ENCODE measurements at regions not wholly inside any gene's neighbourhood (a gene's known extent, or its start where the extent isn't known, plus 50 kb on each side); places are given as distances from the start of the nearest gene placed in this dataset.

DNA sequence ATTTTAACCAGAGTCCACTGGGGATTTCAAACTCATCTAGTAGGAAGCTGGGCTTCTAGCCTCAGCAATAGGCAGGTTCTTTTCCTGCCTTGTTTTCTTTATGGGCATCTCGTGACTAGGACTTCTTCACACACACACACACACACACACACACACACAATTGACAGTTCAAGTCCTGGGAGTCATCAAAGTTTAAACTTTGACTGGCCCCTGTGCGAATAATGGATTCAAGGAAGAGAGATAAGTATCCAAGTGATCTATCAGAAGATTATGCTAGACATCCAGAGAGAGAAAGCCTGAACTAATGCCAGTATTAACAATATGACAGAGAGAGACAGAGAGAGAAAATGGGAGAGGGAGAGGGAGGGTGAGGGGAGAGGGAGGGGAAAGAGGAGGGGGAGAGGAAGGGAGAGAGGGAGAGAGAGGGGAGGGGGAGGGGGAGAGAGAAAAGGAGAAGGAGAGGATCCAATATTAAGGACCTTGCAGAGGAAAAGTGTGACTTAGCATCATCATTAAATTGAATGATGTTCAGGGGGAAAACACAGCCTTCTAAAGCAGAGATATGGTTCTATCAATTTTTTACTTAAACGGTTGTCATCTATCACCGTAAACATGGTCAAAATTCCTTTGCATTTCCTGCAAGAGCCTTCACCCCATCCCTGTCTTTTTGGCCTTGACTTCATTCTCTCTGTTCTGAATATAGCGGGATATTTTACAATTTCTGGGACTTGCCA, 327.6 kb upstream of the ZEB2 start:
- no peak for DNase-seq (ENCODE audit: low read depth in 2 of 2)

GRCh38 chr2:144836635-144837350, 316.9 kb upstream of the ZEB2 start:
- DNase-seq (ENCODE audit: low read depth in 2 of 2): no peak

DNA sequence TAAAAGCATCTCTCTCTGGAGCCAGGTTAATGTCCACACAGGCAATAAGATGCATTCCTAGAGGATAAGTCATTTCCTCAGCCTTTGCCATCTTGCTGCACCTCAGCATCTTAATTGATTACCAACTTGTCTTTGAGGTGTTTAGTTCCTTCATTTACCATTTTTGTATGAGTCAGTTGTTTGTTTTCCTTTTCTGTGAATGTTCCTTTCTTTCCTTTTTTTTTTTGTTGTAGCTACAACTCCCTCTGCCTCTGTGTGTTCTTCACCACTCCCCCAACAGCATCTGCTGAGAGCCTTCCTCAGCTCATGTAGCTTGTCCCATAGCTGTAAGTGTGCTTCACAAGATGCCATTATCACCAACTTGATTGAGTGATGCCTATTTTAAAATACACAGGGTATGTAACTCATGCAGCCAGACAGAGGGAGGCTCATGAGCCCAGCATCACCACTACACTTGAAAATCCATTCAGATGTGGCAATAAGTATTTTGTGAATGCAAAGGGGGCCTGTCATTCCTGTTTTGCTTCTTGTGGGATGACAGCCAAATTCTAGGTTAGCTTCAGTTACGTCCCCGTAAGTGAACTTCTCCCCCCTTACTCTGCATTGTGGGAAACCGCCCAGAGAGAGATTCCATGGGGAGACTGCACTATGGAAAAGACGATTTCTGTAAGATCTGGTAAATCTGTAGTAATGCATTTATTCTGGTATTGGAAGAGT, 315.9 kb upstream of the ZEB2 start:
- no peak for DNase-seq (ENCODE audit: low read depth in 2 of 2)

DNA sequence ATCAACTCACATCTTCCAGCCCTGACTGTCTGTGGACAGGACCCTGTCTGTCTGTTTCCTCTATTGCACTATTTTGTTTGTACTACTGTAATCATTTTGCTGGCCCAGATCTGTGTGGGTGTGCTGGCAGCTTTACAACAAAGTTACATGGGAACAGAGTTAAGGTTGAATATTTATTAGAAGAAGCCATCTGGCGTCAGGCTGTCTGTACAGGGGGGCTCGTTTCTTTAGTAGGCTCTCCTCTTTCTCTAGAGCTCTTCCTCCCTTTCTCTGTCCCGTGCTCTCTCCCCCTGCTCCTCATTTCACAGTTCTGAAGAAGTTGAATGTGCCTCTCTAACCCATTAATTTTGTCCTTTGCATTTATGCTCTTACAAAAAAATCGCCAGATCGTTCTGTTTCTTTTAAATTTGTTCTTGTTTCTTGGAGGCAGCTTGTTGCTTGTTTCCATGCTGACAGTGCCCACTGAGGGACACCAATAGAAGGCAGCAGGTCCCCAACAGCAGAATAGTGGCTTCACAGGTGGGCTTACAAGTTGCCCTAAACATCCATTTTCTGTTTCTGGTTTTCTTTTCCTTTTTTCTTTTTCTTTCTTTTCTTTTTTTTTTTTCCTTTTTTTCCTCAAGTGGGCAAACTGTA, 315.2 kb upstream of the ZEB2 start:
- no peak for DNase-seq (ENCODE audit: low read depth in 2 of 2)

- DNase-seq (ENCODE audit: low read depth in 2 of 2): no peak
These were observed 314.4 kb upstream of the ZEB2 start for GRCh38 chr2:144834363-144834762.

DNA sequence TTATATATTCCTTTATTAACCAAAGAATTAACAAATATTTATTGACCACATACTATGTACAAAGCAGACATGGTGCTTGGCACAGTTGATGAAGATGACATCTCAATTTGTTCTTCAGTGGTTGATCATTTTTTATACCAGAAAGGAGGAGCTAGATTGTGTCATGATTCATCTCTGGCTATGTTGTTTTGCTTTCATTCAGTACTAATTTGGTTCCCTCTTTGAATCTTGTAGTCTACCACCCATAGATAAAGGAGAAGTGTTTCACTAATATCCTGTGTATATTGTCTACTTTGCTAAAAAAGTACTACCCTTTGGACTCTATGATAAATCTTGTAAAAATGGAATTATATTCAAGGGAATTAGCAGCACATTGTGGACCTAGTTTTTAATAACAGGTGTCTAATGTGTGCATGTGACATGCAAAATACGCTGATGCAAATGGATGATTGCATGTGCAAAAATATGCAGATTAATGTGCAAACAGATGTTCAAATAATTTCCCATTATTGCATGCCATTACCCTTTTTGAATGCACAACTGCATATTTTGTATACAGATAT, 313.2 kb upstream of the ZEB2 start:
- DNase-seq (ENCODE audit: low read depth in 2 of 2): no peak

DNA sequence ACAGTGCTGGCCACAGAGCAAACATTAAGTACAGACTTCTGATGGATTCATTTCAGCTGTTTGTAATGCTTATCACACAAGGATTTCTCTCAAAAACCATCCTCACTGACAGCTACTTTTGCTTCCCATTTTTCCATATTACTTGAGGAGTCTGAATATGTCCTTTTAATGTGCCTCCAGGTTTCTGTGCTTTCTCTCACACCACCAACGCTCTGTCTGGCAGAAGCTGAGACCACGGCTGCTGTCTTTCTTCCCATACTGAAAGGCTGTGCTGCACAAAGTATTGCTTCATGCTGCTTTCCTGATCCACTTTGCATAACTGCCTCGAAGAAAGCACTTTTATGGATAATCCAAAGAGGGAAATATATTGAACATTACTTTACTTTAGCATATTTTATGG, 312.1 kb upstream of the ZEB2 start:
- no peak for DNase-seq (ENCODE audit: low read depth in 2 of 2)

DNA sequence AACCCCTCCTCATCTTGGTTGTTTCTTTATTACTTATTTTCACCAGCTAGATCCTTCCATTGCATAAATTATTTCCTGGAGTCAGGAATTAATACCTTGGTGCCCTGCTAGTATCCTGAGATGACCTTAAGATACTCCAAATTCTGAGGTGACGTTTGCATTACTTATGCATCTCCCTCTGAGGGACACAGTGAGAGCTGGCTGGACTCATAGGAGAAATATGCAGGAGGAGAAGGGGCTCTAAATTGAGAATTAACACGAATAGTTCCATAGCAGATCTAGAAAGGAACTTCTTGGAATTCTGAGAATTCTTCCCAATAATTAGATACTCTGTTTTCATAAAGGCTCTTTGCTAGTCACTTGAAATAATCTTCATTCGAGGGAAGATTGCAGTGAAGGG, 310.6 kb upstream of the ZEB2 start:
- DNase-seq (ENCODE audit: low read depth in 2 of 2): no peak

GRCh38 chr2:144827404-144827803, 307.5 kb upstream of the ZEB2 start:
- DNase-seq (ENCODE audit: low read depth in 2 of 2): no peak

GRCh38 chr2:144826105-144826504, 306.2 kb upstream of the ZEB2 start:
- DNase-seq (ENCODE audit: low read depth in 2 of 2): no peak

DNA sequence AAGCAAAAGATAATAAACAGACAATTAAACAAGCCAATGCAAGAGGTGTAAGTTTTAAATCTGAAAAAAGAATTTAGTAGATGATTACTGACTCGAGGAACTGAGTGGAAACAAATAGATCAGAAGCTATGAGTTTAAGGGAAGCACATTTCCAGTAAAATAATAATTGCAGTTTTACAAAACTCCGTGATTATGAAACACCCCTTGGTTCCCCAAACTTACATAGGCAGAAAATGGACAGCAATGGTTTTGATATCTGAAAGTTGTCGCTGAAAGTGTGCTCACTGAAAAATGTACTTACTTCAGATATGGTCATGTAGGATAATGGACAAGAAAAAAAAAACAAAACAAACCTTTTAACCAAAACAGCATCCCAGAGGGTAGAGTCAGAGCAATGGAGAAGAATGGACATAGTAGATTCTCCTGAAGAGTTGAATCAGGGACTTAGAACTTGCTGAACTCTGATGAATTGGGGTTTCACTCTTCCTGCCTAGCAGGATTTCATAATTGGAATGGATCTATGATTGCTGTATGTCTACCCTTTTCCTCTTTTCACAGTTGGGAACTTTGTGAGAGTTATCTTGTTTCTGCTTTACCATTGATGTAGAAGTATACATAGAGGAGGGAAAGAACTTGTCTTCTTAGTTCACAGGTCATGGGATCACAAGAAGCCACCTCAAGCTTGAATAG, 305.6 kb upstream of the ZEB2 start:
- DNase-seq (ENCODE audit: low read depth in 2 of 2): no peak

GRCh38 chr2:144824306-144825080, 304.6 kb upstream of the ZEB2 start:
- no peak for DNase-seq (ENCODE audit: low read depth in 2 of 2)

DNA sequence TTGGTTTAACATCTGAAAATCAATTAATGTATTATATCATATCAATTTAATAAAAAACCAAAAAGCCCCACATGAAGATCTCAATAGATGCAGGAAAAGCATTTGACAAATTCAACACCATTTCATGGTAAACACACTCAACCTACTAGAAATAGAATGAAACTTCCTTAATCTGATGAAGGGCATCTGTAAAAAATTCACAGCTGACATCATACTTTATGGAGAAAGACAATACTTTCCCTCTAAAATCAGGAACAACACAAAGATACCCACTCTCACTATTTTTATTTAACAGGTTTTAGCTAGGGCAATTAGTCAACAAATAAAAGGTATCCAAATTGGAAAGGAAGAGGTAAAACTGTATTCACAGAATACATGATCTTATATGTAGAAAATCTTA, 303.0 kb upstream of the ZEB2 start:
- no peak for DNase-seq (ENCODE audit: low read depth in 2 of 2)

DNA sequence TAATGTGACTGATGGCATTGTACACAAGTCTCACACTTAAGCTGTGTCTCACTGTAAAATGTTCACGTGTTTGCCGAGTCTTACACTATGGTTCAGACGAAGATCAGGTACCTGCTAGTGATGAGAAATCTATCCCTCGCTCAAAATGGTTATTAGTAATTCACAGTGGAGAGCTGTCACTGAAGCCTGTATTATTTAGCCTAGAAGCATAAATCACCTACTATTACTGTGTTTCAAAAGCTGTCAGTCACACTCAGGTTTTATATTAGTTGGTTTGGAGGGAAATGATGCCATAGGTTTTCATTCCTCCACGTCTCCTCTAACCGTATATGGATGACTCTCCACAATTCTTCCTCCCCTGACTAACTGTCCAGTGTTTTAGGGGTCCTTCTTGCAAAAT, 292.4 kb upstream of the ZEB2 start:
- no peak for DNase-seq (ENCODE audit: low read depth in 2 of 2)

DNA sequence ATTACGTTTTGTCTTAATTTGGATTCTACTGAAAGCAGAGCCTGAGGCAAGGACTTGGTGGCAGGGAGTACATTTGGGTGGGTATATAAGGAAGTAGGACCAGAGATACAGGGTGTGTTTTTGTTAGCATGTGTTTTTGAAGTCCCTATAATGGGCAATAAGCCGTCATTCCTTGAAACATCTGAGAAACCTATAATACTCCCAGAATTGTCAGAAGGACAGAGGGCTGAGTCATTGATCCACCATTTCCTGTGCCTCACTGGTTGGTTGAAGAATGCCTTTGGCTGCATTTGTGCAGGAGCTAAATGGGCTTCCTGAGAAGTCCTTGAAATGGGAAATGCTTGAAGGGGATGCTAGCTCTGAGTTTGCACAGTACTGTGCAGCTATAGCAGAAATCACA, 281.8 kb upstream of the ZEB2 start:
- DNase-seq (ENCODE audit: low read depth in 2 of 2): no peak

DNA sequence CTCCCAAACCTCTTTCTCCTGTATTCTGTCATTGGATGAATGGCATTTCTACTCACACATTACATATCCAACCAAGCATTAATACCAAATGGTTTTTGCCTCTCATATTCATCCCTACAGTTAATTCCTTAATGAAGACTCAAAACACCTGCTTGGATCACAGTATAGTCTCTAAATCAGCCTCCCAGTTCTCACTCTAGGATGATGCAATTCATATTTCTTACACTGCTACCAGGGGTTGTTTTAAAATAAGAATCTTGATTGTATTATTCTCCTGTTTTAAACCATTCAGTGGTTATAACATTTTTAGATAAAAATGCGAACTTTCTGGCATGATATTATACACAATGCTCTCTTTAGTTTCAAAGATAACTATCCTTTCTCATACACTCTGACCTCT, 281.4 kb upstream of the ZEB2 start:
- no peak for DNase-seq (ENCODE audit: low read depth in 2 of 2)

- DNase-seq (ENCODE audit: low read depth in 2 of 2): no peak
These were observed 279.1 kb upstream of the ZEB2 start for GRCh38 chr2:144798989-144799388.

DNA sequence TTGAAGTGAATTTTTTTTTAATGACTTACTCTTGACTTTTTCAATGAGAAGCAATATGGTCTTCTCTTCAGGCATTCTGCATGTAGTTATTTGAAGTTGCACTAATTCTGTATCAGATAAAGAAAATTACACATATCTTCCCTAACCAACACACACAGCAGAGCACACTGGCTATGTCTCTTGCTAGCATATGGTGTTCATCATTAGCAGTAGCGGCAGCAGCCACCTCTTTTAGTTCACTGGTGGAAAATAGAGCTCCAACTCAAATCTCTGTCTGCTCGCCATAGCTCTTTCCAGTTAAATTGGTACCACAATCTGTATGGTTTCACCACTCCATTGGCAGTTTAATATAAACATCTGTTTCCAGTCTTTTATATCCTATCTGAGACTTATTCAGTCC, 278.1 kb upstream of the ZEB2 start:
- no peak for DNase-seq (ENCODE audit: low read depth in 2 of 2)

GRCh38 chr2:144796936-144797335, 277.0 kb upstream of the ZEB2 start:
- no peak for DNase-seq (ENCODE audit: low read depth in 2 of 2)

DNA sequence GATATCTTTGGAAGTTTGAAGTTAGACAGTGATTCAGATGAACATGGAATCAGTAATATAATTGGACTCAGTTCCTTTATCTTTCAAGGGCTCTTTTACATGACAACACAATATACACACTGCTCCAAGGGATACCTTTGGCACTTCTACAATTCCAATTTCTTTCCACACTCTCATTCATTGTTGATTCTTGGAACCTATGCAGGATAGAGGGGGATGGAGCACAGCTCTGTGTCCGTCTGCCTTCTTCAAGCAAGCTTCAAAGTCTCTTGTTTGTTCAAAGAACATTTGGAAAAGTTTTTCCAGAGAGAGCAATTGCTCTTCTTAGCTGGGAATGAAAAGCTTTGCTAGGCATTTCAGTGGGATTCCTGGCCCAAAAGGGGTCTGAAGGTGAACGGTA, 276.2 kb upstream of the ZEB2 start:
- DNase-seq (ENCODE audit: low read depth in 2 of 2): no peak

DNA sequence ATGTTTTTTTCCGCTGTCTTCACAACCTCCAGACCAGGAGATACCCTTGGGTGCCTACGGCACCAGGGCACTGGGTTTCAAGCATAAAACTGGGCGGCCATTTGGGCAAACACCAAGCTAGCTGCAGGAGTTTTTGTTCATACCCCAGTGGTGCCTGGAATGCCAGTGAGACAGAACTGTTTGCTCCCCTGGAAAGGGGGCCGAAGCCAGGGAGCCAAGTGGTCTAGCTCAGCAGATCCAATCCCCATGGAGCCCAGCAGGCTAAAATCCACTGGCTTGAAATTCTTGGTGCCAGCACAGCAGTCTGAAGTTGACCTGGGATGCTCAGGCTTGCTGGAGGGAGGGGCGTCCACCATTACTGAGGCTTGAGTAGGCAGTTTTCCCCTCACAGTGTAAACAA, 265.3 kb upstream of the ZEB2 start:
- DNase-seq (ENCODE audit: low read depth in 2 of 2): no peak
